Type B pancreatic cell (in vitro differentiated cells): ENCODE measurements at regions not wholly inside any gene's neighbourhood (a gene's known extent, or its start where the extent isn't known, plus 50 kb on each side); places are given as distances from the start of the nearest gene placed in this dataset.

Source experiments
- DNase-seq: peaks from one replicate; pipeline ENCODE4 v3.0.0; 2021; ENCODE audit warnings: mixed read lengths; ENCODE audit not compliant: unreplicated experiment; ENCODE audit errors: extremely low spot score
- H3K27ac Mint-ChIP-seq: 2 replicates; pipeline ENCODE4 v1.8.0; 2021; ENCODE audit warnings: mild to moderate bottlenecking, mixed read lengths
- H3K27me3 Mint-ChIP-seq: 2 replicates; pipeline ENCODE4 v1.8.0; 2021; ENCODE audit warnings: mixed read lengths
- H3K36me3 Mint-ChIP-seq: 2 replicates; pipeline ENCODE4 v1.8.0; 2021; ENCODE audit warnings: mixed read lengths
- H3K4me1 Mint-ChIP-seq: one replicate; pipeline ENCODE4 v1.8.0; 2021; ENCODE audit warnings: mixed read lengths; ENCODE audit not compliant: unreplicated experiment
- H3K4me3 Mint-ChIP-seq: 2 replicates; pipeline ENCODE4 v1.8.0; 2021; ENCODE audit warnings: mild to moderate bottlenecking, mixed read lengths
- H3K9me3 Mint-ChIP-seq: 2 replicates; pipeline ENCODE4 v1.8.0; 2021; ENCODE audit warnings: mixed read lengths
- TF ChIP-seq, protein P1 (sequence below): fragments of 200-600 bp; sonication (generic); conservative IDR thresholded peaks from 2 replicates; pipeline ENCODE4 v1.5.0; 2021; ENCODE audit warnings: antibody characterized with exemption, mild to moderate bottlenecking

DNA sequence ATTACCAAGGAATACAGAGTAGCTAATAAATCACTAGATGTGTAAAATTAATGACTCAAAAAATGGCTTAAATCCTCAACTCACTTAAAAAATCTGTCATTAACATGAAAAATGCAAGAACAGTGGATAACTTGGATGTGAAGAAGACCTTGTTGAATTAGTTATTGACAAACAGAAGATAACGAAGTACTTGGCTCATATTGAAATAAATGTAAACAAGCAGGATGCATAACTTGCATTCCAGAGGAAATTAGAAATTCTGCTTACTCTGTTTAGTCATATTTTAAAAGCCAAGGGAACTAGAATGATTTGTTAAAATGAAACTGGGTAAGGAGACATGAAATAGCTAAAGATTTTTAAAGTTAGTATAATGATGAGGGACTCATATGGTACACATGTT, 1812.2 kb downstream of the PCDH9 start:
- H3K27ac Mint-ChIP-seq: no peak overlapping the region
- H3K4me3 Mint-ChIP-seq: no peak overlapping the region
- no peaks in the 10 kb centered on the region for H3K9me3 Mint-ChIP-seq
- DNase-seq: no peak
- no peaks in the 10 kb centered on the region for H3K27me3 Mint-ChIP-seq
- no peaks in the 10 kb centered on the region for H3K4me1 Mint-ChIP-seq
- H3K36me3 Mint-ChIP-seq: no peaks in the 10 kb centered on the region
- TF ChIP-seq, protein P1, sequence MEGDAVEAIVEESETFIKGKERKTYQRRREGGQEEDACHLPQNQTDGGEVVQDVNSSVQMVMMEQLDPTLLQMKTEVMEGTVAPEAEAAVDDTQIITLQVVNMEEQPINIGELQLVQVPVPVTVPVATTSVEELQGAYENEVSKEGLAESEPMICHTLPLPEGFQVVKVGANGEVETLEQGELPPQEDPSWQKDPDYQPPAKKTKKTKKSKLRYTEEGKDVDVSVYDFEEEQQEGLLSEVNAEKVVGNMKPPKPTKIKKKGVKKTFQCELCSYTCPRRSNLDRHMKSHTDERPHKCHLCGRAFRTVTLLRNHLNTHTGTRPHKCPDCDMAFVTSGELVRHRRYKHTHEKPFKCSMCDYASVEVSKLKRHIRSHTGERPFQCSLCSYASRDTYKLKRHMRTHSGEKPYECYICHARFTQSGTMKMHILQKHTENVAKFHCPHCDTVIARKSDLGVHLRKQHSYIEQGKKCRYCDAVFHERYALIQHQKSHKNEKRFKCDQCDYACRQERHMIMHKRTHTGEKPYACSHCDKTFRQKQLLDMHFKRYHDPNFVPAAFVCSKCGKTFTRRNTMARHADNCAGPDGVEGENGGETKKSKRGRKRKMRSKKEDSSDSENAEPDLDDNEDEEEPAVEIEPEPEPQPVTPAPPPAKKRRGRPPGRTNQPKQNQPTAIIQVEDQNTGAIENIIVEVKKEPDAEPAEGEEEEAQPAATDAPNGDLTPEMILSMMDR: no peak

DNA sequence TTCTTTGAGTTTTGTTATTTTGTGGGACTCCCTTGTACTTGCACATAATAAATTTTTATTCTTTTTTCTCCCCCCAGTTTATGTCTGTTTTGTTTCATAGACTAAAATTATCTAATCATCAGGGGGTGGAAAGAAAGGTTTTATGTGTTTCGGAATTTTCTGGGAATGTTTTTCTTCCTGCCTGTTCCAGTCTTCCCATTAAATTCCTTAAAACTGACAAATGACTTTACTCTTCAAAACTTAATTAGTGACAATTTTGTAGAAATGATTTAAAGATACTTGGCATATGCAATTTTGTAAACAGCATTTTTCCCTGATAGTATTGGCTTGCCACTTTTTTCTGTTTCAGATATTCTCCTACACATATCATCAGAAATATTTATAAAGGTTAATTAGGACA, 1813.4 kb downstream of the PCDH9 start:
- no peaks in the 10 kb centered on the region for H3K9me3 Mint-ChIP-seq
- no peaks in the 10 kb centered on the region for H3K27me3 Mint-ChIP-seq
- no peak overlapping the region for H3K4me3 Mint-ChIP-seq
- H3K27ac Mint-ChIP-seq: no peak overlapping the region
- no peaks in the 10 kb centered on the region for H3K36me3 Mint-ChIP-seq
- H3K4me1 Mint-ChIP-seq: no peaks in the 10 kb centered on the region
- TF ChIP-seq, protein P1: no peak
- DNase-seq: no peak

GRCh38 chr13:65414187-65414586, 1815.9 kb downstream of the PCDH9 start:
- Mint-ChIP-seq H3K9me3 (no peaks in the 10 kb centered on the region), H3K27ac (no peak overlapping the region), H3K4me1 (no peaks in the 10 kb centered on the region), H3K36me3 (no peaks in the 10 kb centered on the region), H3K27me3 (no peaks in the 10 kb centered on the region), H3K4me3 (no peak overlapping the region)
- DNase-seq: no peak
- TF ChIP-seq, protein P1: no peak

- Mint-ChIP-seq H3K4me3 (no peak overlapping the region), H3K4me1 (no peaks in the 10 kb centered on the region), H3K9me3 (peaks cover 6% of the 10 kb centered on the region), H3K27me3 (no peaks in the 10 kb centered on the region), H3K27ac (no peak overlapping the region), H3K36me3 (no peaks in the 10 kb centered on the region)
- no peak for DNase-seq
- TF ChIP-seq, protein P1: no peak
Measured at GRCh38 chr13:65411521-65411920, 1818.6 kb downstream of the PCDH9 start.

- TF ChIP-seq, protein P1: no peak
- H3K36me3 Mint-ChIP-seq: no peaks in the 10 kb centered on the region
- no peaks in the 10 kb centered on the region for H3K27me3 Mint-ChIP-seq
- H3K9me3 Mint-ChIP-seq: peaks cover 6% of the 10 kb centered on the region
- no peaks in the 10 kb centered on the region for H3K4me1 Mint-ChIP-seq
- no peak overlapping the region for H3K27ac Mint-ChIP-seq
- no peak overlapping the region for H3K4me3 Mint-ChIP-seq
- DNase-seq: no peak
Measured at GRCh38 chr13:65410791-65411190, 1819.3 kb downstream of the PCDH9 start.

DNA sequence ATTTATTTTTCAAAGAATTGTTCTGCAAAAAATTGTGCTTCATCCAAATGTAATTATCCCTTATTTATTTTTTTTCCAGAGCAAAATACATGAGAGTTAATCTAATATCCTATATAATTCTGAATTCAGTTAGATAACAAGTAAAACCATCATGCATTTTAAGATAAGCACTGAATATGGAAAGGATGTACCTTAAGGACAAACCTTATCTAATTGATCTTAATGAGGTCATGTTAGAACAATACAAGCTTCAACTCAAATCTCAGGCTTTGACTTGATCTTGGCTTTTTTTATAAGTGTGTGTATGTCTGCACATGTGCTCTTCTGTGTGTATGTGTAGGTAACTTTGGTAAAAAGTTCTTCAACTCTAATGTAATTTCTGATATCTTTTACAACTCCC, 1828.8 kb downstream of the PCDH9 start:
- Mint-ChIP-seq H3K4me1 (no peaks in the 10 kb centered on the region), H3K27me3 (no peaks in the 10 kb centered on the region), H3K4me3 (no peak overlapping the region), H3K27ac (no peak overlapping the region), H3K9me3 (peaks cover 5% of the 10 kb centered on the region), H3K36me3 (no peaks in the 10 kb centered on the region)
- DNase-seq: no peak
- TF ChIP-seq, protein P1: no peak
